ENCODE measurements at regions not wholly inside any gene's neighbourhood (a gene's known extent, or its start where the extent isn't known, plus 50 kb on each side); places are given as distances from the start of the nearest gene placed in this dataset.

GRCh38 chr16:59190731-59191130 is 456.6 kb upstream of the GOT2 start:
- TF ChIP-seq, protein P1, sequence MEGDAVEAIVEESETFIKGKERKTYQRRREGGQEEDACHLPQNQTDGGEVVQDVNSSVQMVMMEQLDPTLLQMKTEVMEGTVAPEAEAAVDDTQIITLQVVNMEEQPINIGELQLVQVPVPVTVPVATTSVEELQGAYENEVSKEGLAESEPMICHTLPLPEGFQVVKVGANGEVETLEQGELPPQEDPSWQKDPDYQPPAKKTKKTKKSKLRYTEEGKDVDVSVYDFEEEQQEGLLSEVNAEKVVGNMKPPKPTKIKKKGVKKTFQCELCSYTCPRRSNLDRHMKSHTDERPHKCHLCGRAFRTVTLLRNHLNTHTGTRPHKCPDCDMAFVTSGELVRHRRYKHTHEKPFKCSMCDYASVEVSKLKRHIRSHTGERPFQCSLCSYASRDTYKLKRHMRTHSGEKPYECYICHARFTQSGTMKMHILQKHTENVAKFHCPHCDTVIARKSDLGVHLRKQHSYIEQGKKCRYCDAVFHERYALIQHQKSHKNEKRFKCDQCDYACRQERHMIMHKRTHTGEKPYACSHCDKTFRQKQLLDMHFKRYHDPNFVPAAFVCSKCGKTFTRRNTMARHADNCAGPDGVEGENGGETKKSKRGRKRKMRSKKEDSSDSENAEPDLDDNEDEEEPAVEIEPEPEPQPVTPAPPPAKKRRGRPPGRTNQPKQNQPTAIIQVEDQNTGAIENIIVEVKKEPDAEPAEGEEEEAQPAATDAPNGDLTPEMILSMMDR (IDR thresholded peaks at IDR 0.05; ENCODE audit: low read depth, low read length) = no peak

GRCh38 chr16:59188029-59188428 is 453.9 kb upstream of the GOT2 start:
- Histone ChIP-seq H3K4me1 (ENCODE audit: low read depth) (no peaks in the 10 kb centered on the region), H3K9me3 (ENCODE audit: low read depth) (no peaks in the 10 kb centered on the region), H3K4me3 (no peak overlapping the region), H3K27ac (no peak overlapping the region), H3K36me3 (no peaks in the 10 kb centered on the region), H3K27me3 (no peaks in the 10 kb centered on the region)
- TF ChIP-seq, protein P1 (IDR thresholded peaks at IDR 0.05; ENCODE audit: low read depth, low read length) = no peak
- no peak for DNase-seq (ENCODE audit: low read depth in 1 of 2, low spot score in 1 of 2)

More at GRCh38 chr16:59190731-59191130, 456.6 kb upstream of the GOT2 start:
- Histone ChIP-seq H3K27ac (no peak overlapping the region), H3K4me1 (ENCODE audit: low read depth) (no peaks in the 10 kb centered on the region), H3K4me3 (no peak overlapping the region), H3K27me3 (no peaks in the 10 kb centered on the region), H3K36me3 (no peaks in the 10 kb centered on the region), H3K9me3 (ENCODE audit: low read depth) (no peaks in the 10 kb centered on the region)
- DNase-seq (ENCODE audit: low read depth in 1 of 2, low spot score in 1 of 2) = no peak

- no peak for DNase-seq (ENCODE audit: low read depth in 1 of 2, low spot score in 1 of 2)
Observed at GRCh38 chr16:59181821-59182420, 447.8 kb upstream of the GOT2 start.

DNA sequence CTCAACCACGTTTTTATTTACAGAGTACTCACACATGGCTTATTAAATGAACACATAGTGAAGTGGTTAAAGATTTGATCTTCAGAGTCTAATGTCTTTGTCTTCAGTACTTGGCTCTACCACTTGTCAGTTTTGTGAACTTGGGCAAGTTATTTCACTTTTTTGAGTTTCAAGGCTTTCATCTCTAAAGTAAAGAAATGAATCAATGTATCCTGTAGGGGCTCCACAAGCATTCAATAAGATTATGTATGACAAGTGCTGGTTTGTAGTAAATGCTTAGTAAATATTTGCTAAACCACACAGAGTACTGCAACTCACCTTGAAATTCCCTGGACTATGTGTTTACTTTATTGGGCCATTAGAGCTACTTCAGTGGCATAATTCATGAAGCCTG is 446.0 kb upstream of the GOT2 start:
- no peaks in the 10 kb centered on the region for H3K4me1 ChIP-seq (ENCODE audit: low read depth)
- H3K4me3 ChIP-seq = no peak overlapping the region
- H3K36me3 ChIP-seq = no peaks in the 10 kb centered on the region
- H3K27ac ChIP-seq = no peak overlapping the region
- no peaks in the 10 kb centered on the region for H3K9me3 ChIP-seq (ENCODE audit: low read depth)
- no peak for DNase-seq (ENCODE audit: low read depth in 1 of 2, low spot score in 1 of 2)
- TF ChIP-seq, protein P1 (IDR thresholded peaks at IDR 0.05; ENCODE audit: low read depth, low read length) = no peak
- H3K27me3 ChIP-seq = no peaks in the 10 kb centered on the region

More at GRCh38 chr16:59181821-59182420, 447.8 kb upstream of the GOT2 start:
- Histone ChIP-seq H3K4me1 (ENCODE audit: low read depth) (no peaks in the 10 kb centered on the region), H3K9me3 (ENCODE audit: low read depth) (no peaks in the 10 kb centered on the region), H3K27me3 (no peaks in the 10 kb centered on the region), H3K4me3 (no peak overlapping the region), H3K36me3 (no peaks in the 10 kb centered on the region), H3K27ac (no peak overlapping the region)
- TF ChIP-seq, protein P1 (IDR thresholded peaks at IDR 0.05; ENCODE audit: low read depth, low read length) = no peak

- H3K36me3 ChIP-seq = no peaks in the 10 kb centered on the region
- DNase-seq (ENCODE audit: low read depth in 1 of 2, low spot score in 1 of 2) = no peak
- no peak overlapping the region for H3K27ac ChIP-seq
- no peaks in the 10 kb centered on the region for H3K9me3 ChIP-seq (ENCODE audit: low read depth)
- H3K27me3 ChIP-seq = no peaks in the 10 kb centered on the region
- H3K4me3 ChIP-seq = no peak overlapping the region
- TF ChIP-seq, protein P1 (IDR thresholded peaks at IDR 0.05; ENCODE audit: low read depth, low read length) = no peak
- no peaks in the 10 kb centered on the region for H3K4me1 ChIP-seq (ENCODE audit: low read depth)
Observed at GRCh38 chr16:59179446-59180082, 445.4 kb upstream of the GOT2 start.

Measured in cardiac muscle cell (in vitro differentiated cells and primary cell).